ENCODE measurements at regions not wholly inside any gene's neighbourhood (a gene's known extent, or its start where the extent isn't known, plus 50 kb on each side); places are given as distances from the start of the nearest gene placed in this dataset.

DNA sequence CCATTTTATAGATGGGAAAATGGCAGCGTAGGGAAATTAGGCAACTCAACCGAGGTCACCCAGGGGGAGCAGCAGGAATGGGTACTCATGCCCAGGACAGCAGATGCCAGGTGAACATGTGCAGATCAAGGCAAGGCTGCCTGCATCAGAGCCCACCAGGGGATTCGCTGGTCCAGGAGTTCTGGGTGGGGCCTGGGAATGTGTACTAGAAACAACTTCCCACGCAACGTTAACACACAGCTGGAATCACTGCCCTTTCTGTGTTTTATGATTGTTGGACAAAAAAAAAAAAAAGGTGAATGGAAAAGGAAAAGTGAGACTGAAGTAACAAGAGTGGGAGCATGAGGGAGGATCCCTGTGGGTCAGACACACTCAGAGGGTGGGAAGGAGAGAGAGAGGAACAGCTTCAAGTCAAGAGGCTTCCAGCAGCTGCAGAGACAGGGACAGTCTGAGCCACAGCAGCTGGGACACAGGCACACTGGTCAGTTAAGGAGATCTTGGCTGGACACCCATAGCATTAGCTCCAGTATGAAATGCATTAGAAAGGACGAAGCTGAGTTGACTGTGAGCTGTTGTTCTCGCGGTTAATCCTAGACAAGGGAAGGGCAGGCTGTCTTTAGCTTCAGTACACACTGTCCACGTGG is 187.9 kb upstream of the INHBA start:
- DNase-seq (ENCODE audit: extremely low read depth, low read depth), result no peak

GRCh38 chr7:41889472-41889871 is 186.6 kb upstream of the INHBA start:
- no peak for DNase-seq (ENCODE audit: extremely low read depth, low read depth)
- TF ChIP-seq CTCF (IDR thresholded peaks at IDR 0.05; ENCODE audit: low read depth, low read length), result no peak

More for the DNA sequence above, 187.9 kb upstream of the INHBA start:
- TF ChIP-seq CTCF (IDR thresholded peaks at IDR 0.05; ENCODE audit: low read depth, low read length), result no peak

- no peak for DNase-seq (ENCODE audit: extremely low read depth, low read depth)
Observed at GRCh38 chr7:41889040-41889439, 186.2 kb upstream of the INHBA start.

GRCh38 chr7:41887416-41887815 is 184.5 kb upstream of the INHBA start:
- no peak for DNase-seq (ENCODE audit: extremely low read depth, low read depth)
- no peak for TF ChIP-seq CTCF (IDR thresholded peaks at IDR 0.05; ENCODE audit: low read depth, low read length)

More at GRCh38 chr7:41889040-41889439, 186.2 kb upstream of the INHBA start:
- TF ChIP-seq CTCF (IDR thresholded peaks at IDR 0.05; ENCODE audit: low read depth, low read length), result no peak

- TF ChIP-seq CTCF (IDR thresholded peaks at IDR 0.05; ENCODE audit: low read depth, low read length), result peak; percentile 37
- peak; percentile 83 for DNase-seq (ENCODE audit: extremely low read depth, low read depth)
Observed at GRCh38 chr7:41886901-41887311, 184.0 kb upstream of the INHBA start.

- DNase-seq (ENCODE audit: extremely low read depth, low read depth), result peak; percentile 44
- TF ChIP-seq CTCF (IDR thresholded peaks at IDR 0.05; ENCODE audit: low read depth, low read length), result no peak
Observed at GRCh38 chr7:41886262-41886900, 183.5 kb upstream of the INHBA start.

GRCh38 chr7:41885748-41886147 is 182.9 kb upstream of the INHBA start:
- DNase-seq (ENCODE audit: extremely low read depth, low read depth), result no peak
- no peak for TF ChIP-seq CTCF (IDR thresholded peaks at IDR 0.05; ENCODE audit: low read depth, low read length)
